ENCODE measurements at regions not wholly inside any gene's neighbourhood (a gene's known extent, or its start where the extent isn't known, plus 50 kb on each side); places are given as distances from the start of the nearest gene placed in this dataset.
"Not testable (repeated sequence)": the region's sequence is repeated elsewhere in the genome, so short reads cannot be mapped to it uniquely, and the experiment has no call there.

- no peak overlapping the region for H3K4me3 ChIP-seq (replicated peaks; ENCODE audit: low read depth, low read length)
- TF ChIP-seq CTCF (IDR thresholded peaks at IDR 0.05; ENCODE audit: low read depth, low read length, missing control alignments): no peak
- DNase-seq (ENCODE audit: extremely low read depth, low read depth): no peak
These were observed 220.2 kb upstream of the SLC16A7 start for GRCh38 chr12:59375633-59376032.

- DNase-seq (ENCODE audit: extremely low read depth, low read depth): no peak
- no peak for TF ChIP-seq CTCF (IDR thresholded peaks at IDR 0.05; ENCODE audit: low read depth, low read length, missing control alignments)
- H3K4me3 ChIP-seq (replicated peaks; ENCODE audit: low read depth, low read length): no peak overlapping the region
These were observed 221.0 kb upstream of the SLC16A7 start for GRCh38 chr12:59374783-59375182.

GRCh38 chr12:59372956-59373355 lies 222.9 kb upstream of the SLC16A7 start:
- TF ChIP-seq CTCF (IDR thresholded peaks at IDR 0.05; ENCODE audit: low read depth, low read length, missing control alignments): peak; percentile 44
- no peak for DNase-seq (ENCODE audit: extremely low read depth, low read depth)
- H3K4me3 ChIP-seq (replicated peaks; ENCODE audit: low read depth, low read length): no peak overlapping the region

- DNase-seq (ENCODE audit: extremely low read depth, low read depth): no peak
- TF ChIP-seq CTCF (IDR thresholded peaks at IDR 0.05; ENCODE audit: low read depth, low read length, missing control alignments): no peak
- H3K4me3 ChIP-seq (replicated peaks; ENCODE audit: low read depth, low read length): no peak overlapping the region
These were observed 224.9 kb upstream of the SLC16A7 start for GRCh38 chr12:59370933-59371332.

GRCh38 chr12:59365133-59365532 lies 230.7 kb upstream of the SLC16A7 start:
- H3K4me3 ChIP-seq (replicated peaks; ENCODE audit: low read depth, low read length): no peak overlapping the region
- DNase-seq (ENCODE audit: extremely low read depth, low read depth): no peak
- no peak for TF ChIP-seq CTCF (IDR thresholded peaks at IDR 0.05; ENCODE audit: low read depth, low read length, missing control alignments)

GRCh38 chr12:59357811-59358210 lies 238.0 kb upstream of the SLC16A7 start:
- DNase-seq (ENCODE audit: extremely low read depth, low read depth): no peak
- TF ChIP-seq CTCF (IDR thresholded peaks at IDR 0.05; ENCODE audit: low read depth, low read length, missing control alignments): no peak
- H3K4me3 ChIP-seq (replicated peaks; ENCODE audit: low read depth, low read length): no peak overlapping the region

- not testable (repeated sequence) for DNase-seq (ENCODE audit: extremely low read depth, low read depth)
These were observed 249.6 kb upstream of the SLC16A7 start for GRCh38 chr12:59346248-59346647.

More at GRCh38 chr12:59346248-59346647, 249.6 kb upstream of the SLC16A7 start:
- H3K4me3 ChIP-seq (replicated peaks; ENCODE audit: low read depth, low read length): not testable (repeated sequence)
- peak; percentile 51 for TF ChIP-seq CTCF (IDR thresholded peaks at IDR 0.05; ENCODE audit: low read depth, low read length, missing control alignments)
